HG03442 (cell line): ENCODE measurements at regions not wholly inside any gene's neighbourhood (a gene's known extent, or its start where the extent isn't known, plus 50 kb on each side); places are given as distances from the start of the nearest gene placed in this dataset.
"Not testable (repeated sequence)": the region's sequence is repeated elsewhere in the genome, so short reads cannot be mapped to it uniquely, and the experiment has no call there.

ENCODE experiments used
- ATAC-seq: cut with Tn5 transposase; IDR thresholded peaks from one replicate; pipeline ENCODE4 v1.9.1; 2021; ENCODE audit warnings: mild to moderate bottlenecking, moderate library complexity; ENCODE audit not compliant: unreplicated experiment

GRCh38 chr6:81144346-81144745, 608.1 kb downstream of the TENT5A start:
- ATAC-seq: no peak

- no peak for ATAC-seq
These were observed 614.2 kb downstream of the TENT5A start for GRCh38 chr6:81138236-81138635.

DNA sequence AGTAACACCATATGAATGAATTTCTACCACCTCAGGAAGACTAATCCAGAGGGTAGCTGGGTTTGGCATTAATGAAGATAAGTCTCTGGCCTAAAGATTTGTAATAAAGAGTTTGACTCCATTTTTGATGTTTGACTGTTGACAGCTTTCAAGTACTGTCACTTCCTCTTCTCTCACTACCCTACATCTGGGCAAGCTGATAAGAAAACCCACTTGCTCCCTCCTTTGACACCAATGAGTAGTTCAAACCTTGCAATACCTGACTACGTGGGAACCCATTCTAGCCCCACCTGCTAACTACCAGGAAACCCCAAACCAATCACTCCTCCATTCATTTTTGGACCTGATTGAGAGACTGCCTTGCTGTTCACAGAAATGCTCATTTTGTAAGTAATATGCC, 621.5 kb downstream of the TENT5A start:
- no peak for ATAC-seq

- no peak for ATAC-seq
These were observed 622.4 kb downstream of the TENT5A start for GRCh38 chr6:81130061-81130460.

GRCh38 chr6:81128671-81129070, 623.8 kb downstream of the TENT5A start:
- no peak for ATAC-seq

- ATAC-seq: no peak
These were observed 626.3 kb downstream of the TENT5A start for GRCh38 chr6:81126150-81126549.

DNA sequence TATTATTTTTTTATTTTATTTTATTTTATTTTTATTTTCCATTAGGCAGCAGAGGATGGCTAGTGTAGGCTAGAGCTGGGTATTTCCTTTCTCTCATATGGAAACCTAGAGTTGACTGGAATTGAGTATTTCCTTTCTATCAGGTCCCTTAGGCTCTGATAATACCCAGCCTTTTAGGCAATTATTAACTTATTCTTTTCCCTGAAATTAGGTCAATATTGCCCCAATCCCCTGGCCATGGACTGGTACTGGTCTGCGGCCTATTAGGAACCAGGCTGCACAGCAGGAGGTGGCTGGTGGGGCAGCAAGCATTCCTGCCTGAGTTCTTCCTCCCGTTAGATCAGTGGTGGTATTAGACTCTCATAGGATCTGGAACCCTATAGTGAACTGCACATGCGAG, 632.2 kb downstream of the TENT5A start:
- ATAC-seq: no peak

DNA sequence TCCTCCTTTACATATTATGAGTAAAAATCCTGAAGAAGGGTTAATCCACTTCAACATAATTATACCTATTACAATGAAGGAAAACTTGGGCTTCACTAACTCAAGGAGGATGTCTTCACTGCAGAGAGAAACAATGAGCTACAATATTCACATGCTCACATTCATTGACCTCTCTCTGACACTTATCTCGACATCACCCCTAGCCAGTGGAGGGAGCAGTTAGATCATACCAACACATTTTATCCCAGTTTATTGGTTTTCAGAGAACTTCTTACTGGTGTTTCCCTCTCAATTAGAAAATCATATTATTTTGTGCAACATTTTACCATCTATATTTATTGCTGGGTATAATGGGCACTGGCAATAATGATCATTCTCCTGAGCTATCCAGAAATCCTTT, 646.5 kb downstream of the TENT5A start:
- no peak for ATAC-seq

DNA sequence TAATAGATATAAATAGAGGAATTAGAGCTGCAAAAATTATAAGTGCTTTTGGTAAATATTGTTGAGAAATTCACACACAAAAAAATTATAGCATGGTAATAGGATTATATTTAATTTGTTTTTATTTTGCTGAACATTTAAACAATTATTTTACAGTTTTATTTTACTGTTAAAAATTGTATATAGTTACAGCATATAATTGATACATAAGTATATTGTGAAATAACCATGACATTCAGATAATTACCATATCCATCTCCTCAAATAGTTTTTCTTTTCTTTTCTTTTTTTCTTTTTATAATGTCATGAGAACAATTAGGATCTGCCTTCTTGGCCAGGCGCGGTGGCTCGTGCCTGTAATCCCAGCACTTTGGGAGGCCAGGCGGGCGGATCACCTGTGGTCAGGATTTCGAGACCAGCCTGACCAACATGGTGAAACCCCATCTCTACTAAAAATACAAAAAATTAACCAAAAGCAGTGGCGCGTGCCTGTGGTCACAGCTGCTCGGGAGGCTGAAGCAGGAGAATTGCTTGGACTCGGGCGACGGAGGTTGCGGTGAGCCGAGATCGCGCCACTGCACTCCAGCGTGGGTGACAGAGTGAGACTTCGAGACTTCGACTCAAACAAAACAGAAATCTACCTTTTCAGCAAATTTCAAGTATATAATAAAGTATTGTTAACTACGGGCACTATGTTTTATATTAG, 654.2 kb downstream of the TENT5A start:
- no peak for ATAC-seq

GRCh38 chr6:81096464-81096863, 656.0 kb downstream of the TENT5A start:
- ATAC-seq: not testable (repeated sequence)

DNA sequence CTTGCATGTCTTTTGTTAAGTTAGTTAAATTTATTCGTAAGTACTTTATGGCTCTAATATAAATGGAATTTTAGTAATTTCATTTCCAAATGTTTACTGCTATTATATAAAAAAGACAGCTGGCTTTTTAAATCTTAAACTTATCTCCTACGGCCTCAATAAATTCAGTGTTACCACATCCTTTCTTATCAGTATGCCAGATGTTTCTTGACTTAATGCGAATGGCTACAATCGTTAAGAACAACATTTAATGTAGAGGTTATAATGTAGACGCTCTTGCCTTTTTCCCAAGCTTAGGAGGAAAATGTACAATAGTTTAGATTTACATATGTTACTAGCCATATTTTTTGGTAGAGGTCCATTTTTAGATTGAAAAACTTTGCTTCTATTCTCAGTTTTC, 659.4 kb downstream of the TENT5A start:
- no peak for ATAC-seq

DNA sequence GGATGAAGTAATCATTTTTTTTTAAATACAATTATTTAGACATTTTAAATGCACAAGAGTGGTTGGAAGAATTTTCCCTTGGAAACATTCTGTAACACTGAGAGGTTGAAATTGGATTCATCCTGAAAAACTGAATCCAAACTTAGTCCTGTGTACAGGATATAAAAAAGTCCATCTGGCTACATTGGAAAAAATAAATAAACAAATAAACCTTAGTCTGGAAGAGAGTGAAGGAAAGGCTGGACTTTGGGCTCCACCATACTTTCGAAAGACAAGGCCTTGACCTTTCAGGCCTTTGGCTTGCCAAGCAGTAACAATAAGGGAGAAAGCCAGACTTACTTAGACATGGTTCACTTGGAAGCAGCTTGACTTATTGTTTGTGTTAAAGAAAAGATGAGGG, 664.3 kb downstream of the TENT5A start:
- ATAC-seq: no peak

- no peak for ATAC-seq
These were observed 665.5 kb downstream of the TENT5A start for GRCh38 chr6:81086991-81087390.

GRCh38 chr6:81085431-81085790, 667.1 kb downstream of the TENT5A start:
- no peak for ATAC-seq

GRCh38 chr6:81084776-81085430, 667.6 kb downstream of the TENT5A start:
- ATAC-seq: no peak

GRCh38 chr6:81075974-81076373, 676.5 kb downstream of the TENT5A start:
- ATAC-seq: no peak

- ATAC-seq: no peak
These were observed 679.2 kb downstream of the TENT5A start for GRCh38 chr6:81073318-81073717.

- no peak for ATAC-seq
These were observed 681.4 kb downstream of the TENT5A start for GRCh38 chr6:81071121-81071520.

DNA sequence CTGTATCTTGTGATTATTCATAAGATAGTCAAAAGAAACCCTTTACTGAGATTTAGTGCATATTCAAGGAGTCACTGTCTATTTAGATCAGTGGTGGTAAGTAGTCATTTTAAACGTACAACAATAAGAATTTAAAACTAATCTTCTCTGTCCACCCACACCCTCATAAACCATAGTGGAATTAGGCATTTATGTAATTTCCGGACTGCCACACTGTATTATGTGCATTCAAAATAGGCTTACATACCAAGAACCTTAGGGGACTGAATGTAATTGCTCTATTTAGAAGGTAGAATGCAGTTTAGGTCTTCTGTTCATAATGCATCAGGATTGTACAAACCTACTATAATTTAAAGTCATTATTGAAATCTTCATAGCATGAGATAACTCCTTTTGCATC, 685.4 kb downstream of the TENT5A start:
- no peak for ATAC-seq

DNA sequence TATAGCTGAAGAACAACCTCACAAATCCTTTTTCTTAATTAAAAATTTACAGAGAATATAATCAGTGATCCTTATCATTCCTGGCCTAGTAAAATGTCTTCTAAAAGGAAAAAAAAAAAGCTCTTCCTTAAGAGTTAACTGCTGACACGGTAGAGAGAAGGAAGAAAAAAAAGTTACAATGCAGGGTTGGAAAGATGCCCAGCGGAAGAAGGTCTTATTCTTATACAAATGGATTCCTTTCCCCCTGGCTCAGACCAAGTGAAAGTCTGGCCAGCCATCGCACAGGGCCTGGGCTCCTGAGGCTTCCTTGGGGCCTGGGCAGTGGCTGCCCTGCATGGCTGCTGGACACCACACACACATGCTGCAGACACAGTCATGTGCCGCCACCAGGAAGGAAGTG, 688.6 kb downstream of the TENT5A start:
- no peak for ATAC-seq

GRCh38 chr6:81054036-81054435, 698.4 kb downstream of the TENT5A start:
- ATAC-seq: no peak

- ATAC-seq: no peak
These were observed 700.5 kb downstream of the TENT5A start for GRCh38 chr6:81051952-81052351.
